Astrocyte (in vitro differentiated cells and primary cell): ENCODE measurements at regions not wholly inside any gene's neighbourhood (a gene's known extent, or its start where the extent isn't known, plus 50 kb on each side); places are given as distances from the start of the nearest gene placed in this dataset.

ENCODE experiments used
- DNase-seq: peaks from one replicate; pipeline ENCODE4 v3.0.0-alpha.2; 2010; ENCODE audit warnings: low read depth
- FAIRE-seq: peaks from 2 replicates; lab custom pipeline; 2011; peaks lifted over from hg19 to GRCh38; lab: Jason Lieb, UNC
- H2AFZ ChIP-seq: 2 replicates; pipeline ENCODE4 v1.6.0; 2012; ENCODE audit warnings: low read depth, low read length, inconsistent platforms
- H3K27ac ChIP-seq: 2 replicates; pipeline ENCODE4 v1.5.1; 2011; ENCODE audit warnings: low read depth, low read length, inconsistent platforms
- H3K27me3 ChIP-seq: 2 replicates; pipeline ENCODE4 v1.6.0; 2011; ENCODE audit warnings: low read length, inconsistent platforms; ENCODE audit not compliant: insufficient read depth
- H3K36me3 ChIP-seq: 2 replicates; pipeline ENCODE4 v1.5.1; 2011; ENCODE audit warnings: low read length, inconsistent platforms; ENCODE audit not compliant: insufficient read depth
- H3K4me1 ChIP-seq: 2 replicates; pipeline ENCODE4 v1.5.1; 2011; ENCODE audit warnings: low read length, inconsistent platforms; ENCODE audit not compliant: insufficient read depth
- H3K4me2 ChIP-seq: 2 replicates; pipeline ENCODE4 v1.6.0; 2012; ENCODE audit warnings: low read length, inconsistent platforms
- H3K4me3 ChIP-seq: 2 replicates; pipeline ENCODE4 v1.5.1; 2011; ENCODE audit warnings: low read depth, mild to moderate bottlenecking, low read length, inconsistent platforms; ENCODE audit not compliant: insufficient read depth
- H3K79me2 ChIP-seq: 2 replicates; pipeline ENCODE4 v1.6.0; 2012; ENCODE audit warnings: mild to moderate bottlenecking, low read length, inconsistent platforms; ENCODE audit not compliant: insufficient read depth
- H3K9ac ChIP-seq: 2 replicates; pipeline ENCODE4 v1.6.0; 2012; ENCODE audit warnings: mild to moderate bottlenecking, low read length, inconsistent platforms
- H3K9me3 ChIP-seq: 2 replicates; pipeline ENCODE4 v1.5.1; 2012; ENCODE audit warnings: low read depth, mild to moderate bottlenecking, low read length, inconsistent platforms; ENCODE audit not compliant: insufficient read depth
- H4K20me1 ChIP-seq: 2 replicates; pipeline ENCODE4 v1.6.0; 2012; ENCODE audit warnings: low read length, inconsistent platforms; ENCODE audit not compliant: insufficient read depth
- H3K27ac Mint-ChIP-seq: one replicate; pipeline ENCODE4 v1.8.0; 2021; ENCODE audit warnings: mild to moderate bottlenecking, mixed read lengths; ENCODE audit not compliant: unreplicated experiment
- H3K27me3 Mint-ChIP-seq: one replicate; pipeline ENCODE4 v1.8.0; 2021; ENCODE audit warnings: low read depth, mixed read lengths; ENCODE audit not compliant: unreplicated experiment
- H3K36me3 Mint-ChIP-seq: one replicate; pipeline ENCODE4 v1.8.0; 2021; ENCODE audit warnings: low read depth, mixed read lengths; ENCODE audit not compliant: unreplicated experiment
- H3K4me1 Mint-ChIP-seq: one replicate; pipeline ENCODE4 v1.8.0; 2021; ENCODE audit warnings: low read depth, mixed read lengths; ENCODE audit not compliant: unreplicated experiment
- H3K4me3 Mint-ChIP-seq: one replicate; pipeline ENCODE4 v1.8.0; 2021; ENCODE audit warnings: mild to moderate bottlenecking, moderate library complexity, mixed read lengths; ENCODE audit not compliant: unreplicated experiment
- H3K9me3 Mint-ChIP-seq: one replicate; pipeline ENCODE4 v1.8.0; 2021; ENCODE audit warnings: mild to moderate bottlenecking, mixed read lengths; ENCODE audit not compliant: unreplicated experiment
- EZH2 ChIP-seq: IDR thresholded peaks from 2 replicates; pipeline ENCODE4 v1.6.1; 2012; ENCODE audit warnings: mild to moderate bottlenecking, low read length, inconsistent platforms; ENCODE audit not compliant: insufficient read depth
- TF ChIP-seq, protein P1 (sequence below): IDR thresholded peaks from 2 replicates; pipeline ENCODE4 v1.5.1; 2011; ENCODE audit warnings: low read depth, mild to moderate bottlenecking, inconsistent platforms, low read length, moderate library complexity; ENCODE audit not compliant: insufficient read depth

DNA sequence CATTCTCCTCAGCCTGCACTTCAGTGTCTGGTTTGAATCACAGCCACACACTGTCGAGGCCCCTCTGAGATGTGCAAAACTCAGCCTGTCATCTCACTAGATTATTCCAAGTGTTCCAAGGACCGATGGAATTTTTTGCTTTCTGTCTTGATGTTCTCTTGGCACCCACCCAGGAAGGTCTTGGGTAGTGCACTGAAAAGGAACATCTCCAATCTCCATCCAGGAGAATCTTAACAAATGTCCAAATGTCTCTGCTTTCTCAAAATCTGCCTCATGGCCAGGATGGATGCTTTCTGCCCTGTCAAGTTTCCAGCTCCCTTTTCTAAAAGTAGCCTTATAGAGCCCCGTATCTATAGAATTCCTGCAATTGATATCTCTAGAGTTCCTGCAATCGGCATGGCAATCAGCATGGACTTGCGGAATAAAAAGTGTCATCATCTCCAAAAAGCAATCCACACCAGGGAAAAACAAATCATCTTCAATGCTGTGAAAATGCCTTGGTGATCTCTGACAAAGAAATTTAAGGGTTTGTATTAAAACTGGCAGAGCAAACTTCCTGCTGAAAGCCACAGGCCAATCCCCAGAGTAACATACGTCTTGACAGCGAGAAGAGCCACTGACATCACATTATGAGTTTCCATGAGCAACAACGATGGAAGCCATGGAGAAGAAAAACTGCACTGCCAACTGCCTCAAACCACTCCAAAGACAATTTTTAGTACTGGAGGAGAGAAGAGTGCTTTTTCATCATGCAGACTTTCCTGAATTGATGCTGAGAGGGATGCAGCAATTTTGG is 215.3 kb upstream of the FAM9B start:
- no peak for DNase-seq

DNA sequence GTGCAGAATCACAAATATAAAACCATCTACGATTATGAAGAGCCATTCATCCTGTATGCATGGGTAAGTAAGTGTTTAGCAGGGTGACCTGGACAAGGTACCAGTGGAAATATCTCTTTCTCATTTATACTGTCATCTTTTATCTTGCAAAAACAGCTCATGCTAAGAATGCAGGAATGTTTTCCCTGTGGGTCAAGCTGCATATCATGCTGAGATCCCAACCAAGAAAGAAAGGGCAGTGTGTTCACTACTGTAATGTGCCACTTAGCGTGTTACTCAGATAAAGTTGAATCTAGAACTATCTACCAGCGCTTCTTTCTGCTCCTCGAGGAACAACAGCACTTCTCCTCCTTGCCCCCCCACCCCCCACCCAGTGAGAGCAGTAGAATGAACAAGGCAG is 212.7 kb upstream of the TBL1X start:
- Histone ChIP-seq H3K79me2 (no peaks in the 10 kb centered on the region), H3K4me3 (no peak overlapping the region), H3K27ac (no peak overlapping the region), H3K4me1 (no peaks in the 10 kb centered on the region), H3K9ac (no peak overlapping the region), H4K20me1 (no peaks in the 10 kb centered on the region), H3K27me3 (no peaks in the 10 kb centered on the region), H3K36me3 (no peaks in the 10 kb centered on the region), H3K9me3 (no peaks in the 10 kb centered on the region), H3K4me2 (no peak overlapping the region), H2AFZ (no peak overlapping the region)
- DNase-seq = no peak
- Mint-ChIP-seq H3K4me1 (peaks cover 2% of the 10 kb centered on the region), H3K36me3 (no peaks in the 10 kb centered on the region), H3K4me3 (no peak overlapping the region), H3K9me3 (no peaks in the 10 kb centered on the region), H3K27ac (no peak overlapping the region), H3K27me3 (no peaks in the 10 kb centered on the region)
- no peak for FAIRE-seq
- TF ChIP-seq, protein P1, sequence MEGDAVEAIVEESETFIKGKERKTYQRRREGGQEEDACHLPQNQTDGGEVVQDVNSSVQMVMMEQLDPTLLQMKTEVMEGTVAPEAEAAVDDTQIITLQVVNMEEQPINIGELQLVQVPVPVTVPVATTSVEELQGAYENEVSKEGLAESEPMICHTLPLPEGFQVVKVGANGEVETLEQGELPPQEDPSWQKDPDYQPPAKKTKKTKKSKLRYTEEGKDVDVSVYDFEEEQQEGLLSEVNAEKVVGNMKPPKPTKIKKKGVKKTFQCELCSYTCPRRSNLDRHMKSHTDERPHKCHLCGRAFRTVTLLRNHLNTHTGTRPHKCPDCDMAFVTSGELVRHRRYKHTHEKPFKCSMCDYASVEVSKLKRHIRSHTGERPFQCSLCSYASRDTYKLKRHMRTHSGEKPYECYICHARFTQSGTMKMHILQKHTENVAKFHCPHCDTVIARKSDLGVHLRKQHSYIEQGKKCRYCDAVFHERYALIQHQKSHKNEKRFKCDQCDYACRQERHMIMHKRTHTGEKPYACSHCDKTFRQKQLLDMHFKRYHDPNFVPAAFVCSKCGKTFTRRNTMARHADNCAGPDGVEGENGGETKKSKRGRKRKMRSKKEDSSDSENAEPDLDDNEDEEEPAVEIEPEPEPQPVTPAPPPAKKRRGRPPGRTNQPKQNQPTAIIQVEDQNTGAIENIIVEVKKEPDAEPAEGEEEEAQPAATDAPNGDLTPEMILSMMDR = no peak
- no peak for TF ChIP-seq EZH2

More for the DNA sequence above, 215.3 kb upstream of the FAM9B start:
- Mint-ChIP-seq H3K9me3 (no peaks in the 10 kb centered on the region), H3K4me1 (peaks cover 2% of the 10 kb centered on the region), H3K4me3 (no peak overlapping the region), H3K36me3 (no peaks in the 10 kb centered on the region), H3K27me3 (no peaks in the 10 kb centered on the region), H3K27ac (no peak overlapping the region)
- Histone ChIP-seq H3K27me3 (no peaks in the 10 kb centered on the region), H3K79me2 (no peaks in the 10 kb centered on the region), H3K4me2 (no peak overlapping the region), H3K4me1 (no peaks in the 10 kb centered on the region), H3K36me3 (no peaks in the 10 kb centered on the region), H4K20me1 (no peaks in the 10 kb centered on the region), H2AFZ (no peak overlapping the region), H3K9ac (no peak overlapping the region), H3K4me3 (no peak overlapping the region), H3K27ac (no peak overlapping the region), H3K9me3 (no peaks in the 10 kb centered on the region)
- no peak for TF ChIP-seq EZH2
- TF ChIP-seq, protein P1 = no peak
- peak; percentile 70 for FAIRE-seq

DNA sequence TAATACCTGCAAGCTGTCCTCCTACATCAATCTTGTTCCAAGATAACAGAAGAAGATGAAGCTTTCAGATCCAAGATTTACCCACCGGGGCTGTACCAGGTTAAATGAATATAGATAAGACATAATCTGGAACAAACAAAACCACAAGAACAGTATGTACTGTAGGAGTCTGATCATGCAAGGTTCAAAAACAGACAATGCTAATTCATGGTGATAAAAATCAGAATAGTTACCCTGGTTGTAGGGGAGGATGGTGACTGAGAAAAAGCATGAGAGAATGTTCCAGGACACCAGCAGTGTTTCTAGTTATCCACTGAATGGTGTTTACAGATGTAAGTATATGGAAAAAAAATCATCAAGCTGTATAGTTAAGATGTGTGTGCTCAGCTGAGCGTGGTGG is 211.6 kb upstream of the TBL1X start:
- no peaks in the 10 kb centered on the region for H3K36me3 ChIP-seq
- H3K9ac ChIP-seq = no peak overlapping the region
- no peaks in the 10 kb centered on the region for H4K20me1 ChIP-seq
- H3K4me2 ChIP-seq = no peak overlapping the region
- no peaks in the 10 kb centered on the region for H3K9me3 ChIP-seq
- Mint-ChIP-seq H3K4me3 (no peak overlapping the region), H3K4me1 (peaks cover 2% of the 10 kb centered on the region), H3K36me3 (no peaks in the 10 kb centered on the region), H3K27me3 (no peaks in the 10 kb centered on the region), H3K27ac (no peak overlapping the region), H3K9me3 (no peaks in the 10 kb centered on the region)
- H3K4me1 ChIP-seq = no peaks in the 10 kb centered on the region
- H3K27ac ChIP-seq = no peak overlapping the region
- FAIRE-seq = peak; percentile 26
- no peaks in the 10 kb centered on the region for H3K27me3 ChIP-seq
- H3K79me2 ChIP-seq = no peaks in the 10 kb centered on the region
- no peak overlapping the region for H3K4me3 ChIP-seq
- H2AFZ ChIP-seq = no peak overlapping the region
- no peak for DNase-seq
- no peak for TF ChIP-seq EZH2
- TF ChIP-seq, protein P1 = no peak
